GM19239 (cell line): ENCODE measurements at regions not wholly inside any gene's neighbourhood (a gene's known extent, or its start where the extent isn't known, plus 50 kb on each side); places are given as distances from the start of the nearest gene placed in this dataset.

Experiments
- DNase-seq: peaks from one replicate; pipeline ENCODE4 v3.0.0; 2011; ENCODE audit warnings: low spot score; ENCODE audit not compliant: insufficient read length
- FAIRE-seq: peaks from 2 replicates; lab custom pipeline; 2011; peaks lifted over from hg19 to GRCh38; lab: Jason Lieb, UNC

DNA sequence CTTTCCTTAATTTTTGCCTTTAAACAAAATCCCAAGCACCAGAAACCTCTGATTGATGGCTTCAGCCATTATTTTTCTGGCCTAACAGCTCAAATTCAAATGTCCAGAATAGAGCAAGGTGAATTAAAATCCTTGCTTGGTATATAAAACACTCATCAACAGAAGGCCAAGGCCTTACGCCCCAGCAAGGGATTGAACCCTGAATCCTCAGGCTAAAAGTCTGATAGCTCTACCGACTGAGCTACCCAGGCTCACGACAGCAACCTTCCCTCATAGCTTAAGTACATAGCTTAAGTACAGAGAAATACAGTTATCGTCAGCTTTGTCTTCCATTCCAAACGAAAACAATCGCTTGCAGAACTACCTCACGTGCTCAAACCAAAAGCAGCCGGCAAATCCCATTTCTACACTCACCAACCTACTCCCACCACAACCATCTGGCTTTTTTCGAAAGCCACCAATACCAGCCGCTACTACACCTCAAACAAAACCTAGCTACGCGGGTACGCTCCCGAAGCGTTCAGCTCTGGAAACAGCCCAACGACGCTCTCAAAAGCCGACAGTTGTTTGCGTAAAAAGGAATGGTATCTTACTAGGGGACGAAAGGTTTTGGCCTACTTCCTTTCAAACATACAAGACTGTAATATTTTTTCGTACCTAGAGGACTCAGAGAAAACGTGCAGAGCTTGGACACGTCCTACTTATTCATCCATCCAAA, 167.5 kb downstream of the GPX5 start:
- FAIRE-seq (no peak), DNase-seq (no peak)

DNA sequence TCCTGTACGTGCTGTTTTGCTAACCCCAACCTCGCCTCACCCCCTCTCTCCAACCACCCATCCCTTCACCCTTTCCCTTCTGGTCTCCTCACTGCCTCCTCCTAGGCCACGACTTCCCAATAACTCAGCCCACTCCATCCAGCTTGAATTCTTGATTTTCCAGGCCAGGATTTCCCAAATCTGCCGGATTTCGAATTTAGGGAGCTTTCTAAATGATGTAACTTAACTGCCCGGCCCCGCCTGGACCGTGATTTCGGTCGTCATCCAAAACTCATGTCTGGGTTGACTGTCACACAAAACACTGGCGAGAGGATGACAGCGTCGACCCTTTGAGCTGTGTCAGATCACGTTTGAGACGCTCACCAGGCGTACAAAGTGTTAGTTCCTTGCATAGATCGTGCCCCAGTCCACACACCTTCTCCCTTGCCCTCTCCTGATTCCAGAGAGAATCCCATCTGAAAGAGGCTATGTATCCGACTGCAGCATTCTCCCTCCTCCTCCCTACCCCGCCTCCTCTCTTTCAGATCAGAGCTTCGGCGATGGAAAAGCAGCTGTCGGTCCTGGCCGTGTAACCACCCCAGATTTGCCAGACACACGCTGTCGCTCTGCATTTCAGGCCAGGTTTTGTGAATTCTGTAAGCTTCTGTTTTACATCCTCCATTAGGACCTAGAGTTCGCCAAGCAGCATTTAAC, 168.2 kb downstream of the GPX5 start:
- FAIRE-seq (no peak), DNase-seq (no peak)

DNA sequence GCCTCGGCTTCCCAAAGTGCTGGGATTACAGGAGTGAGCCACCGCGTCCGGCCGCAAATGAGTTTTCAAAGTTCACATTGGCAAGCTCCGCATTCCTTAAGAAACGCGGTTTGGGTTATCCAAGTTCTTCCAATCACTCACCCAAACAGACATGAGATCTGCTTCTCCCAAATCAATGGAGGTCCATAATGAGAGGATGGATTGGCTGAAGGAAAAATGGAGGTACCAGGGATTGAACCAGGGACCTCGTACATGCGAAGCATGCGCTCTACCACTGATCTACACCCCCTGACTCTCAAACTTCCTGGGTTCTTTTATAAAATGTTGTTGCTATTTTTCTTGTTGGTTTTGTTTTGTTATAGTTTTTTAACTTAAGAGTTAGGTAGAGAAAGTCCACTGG, 170.0 kb downstream of the GPX5 start:
- FAIRE-seq = no peak
- DNase-seq = no peak

GRCh38 chr6:28696167-28696566, 170.5 kb downstream of the GPX5 start:
- FAIRE-seq = no peak
- no peak for DNase-seq

DNA sequence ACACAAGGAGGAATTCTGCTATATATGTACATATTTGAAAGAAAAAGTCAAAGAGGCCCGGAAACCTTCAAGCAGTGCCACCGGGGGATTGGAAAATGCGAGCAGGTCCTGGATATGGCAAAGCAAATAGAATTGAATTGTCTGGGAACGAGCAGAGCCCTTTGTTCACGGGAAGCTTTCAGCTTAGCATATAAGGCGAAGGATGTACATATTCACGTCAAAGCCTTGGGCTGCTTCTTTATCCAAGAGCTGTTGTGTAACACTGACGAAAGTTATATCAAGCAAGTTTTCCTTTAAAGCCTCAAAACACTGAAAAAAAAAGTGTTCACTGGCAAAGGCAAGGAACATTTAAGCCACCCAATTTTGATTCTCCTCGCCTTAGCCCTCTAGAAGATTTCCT, 171.0 kb downstream of the GPX5 start:
- DNase-seq (no peak), FAIRE-seq (no peak)

GRCh38 chr6:28707387-28708282, 182.0 kb downstream of the GPX5 start:
- no peak for DNase-seq
- FAIRE-seq = no peak

GRCh38 chr6:28709478-28710349, 184.0 kb downstream of the GPX5 start:
- FAIRE-seq = peak; percentile 76

GRCh38 chr6:28710466-28711191, 184.9 kb downstream of the GPX5 start:
- FAIRE-seq = no peak

More at GRCh38 chr6:28709478-28710349, 184.0 kb downstream of the GPX5 start:
- DNase-seq = no peak

GRCh38 chr6:28711325-28711724, 185.6 kb downstream of the GPX5 start:
- DNase-seq = no peak
- no peak for FAIRE-seq

More at GRCh38 chr6:28710466-28711191, 184.9 kb downstream of the GPX5 start:
- no peak for DNase-seq

- FAIRE-seq = peak; percentile 40
Measured at GRCh38 chr6:28711788-28712341, 186.2 kb downstream of the GPX5 start.

DNA sequence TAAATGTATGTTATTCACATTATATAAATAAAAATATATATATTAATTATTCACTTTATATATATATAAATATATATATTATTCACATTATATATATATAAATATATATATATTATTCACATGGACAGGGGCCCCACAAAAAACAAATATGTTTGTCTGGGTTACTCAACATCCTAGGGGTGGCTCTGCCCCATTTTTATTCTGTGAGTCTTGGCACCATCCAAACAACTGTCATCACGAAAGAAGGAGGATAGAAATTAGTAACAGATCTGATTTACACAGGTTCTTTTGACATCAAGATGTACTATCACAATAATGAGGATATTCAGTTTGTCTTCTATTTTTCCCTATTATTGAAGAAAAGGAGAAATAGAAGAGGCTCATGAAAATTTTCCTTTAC, 187.3 kb downstream of the GPX5 start:
- DNase-seq = no peak
- no peak for FAIRE-seq

More at GRCh38 chr6:28711788-28712341, 186.2 kb downstream of the GPX5 start:
- no peak for DNase-seq

DNA sequence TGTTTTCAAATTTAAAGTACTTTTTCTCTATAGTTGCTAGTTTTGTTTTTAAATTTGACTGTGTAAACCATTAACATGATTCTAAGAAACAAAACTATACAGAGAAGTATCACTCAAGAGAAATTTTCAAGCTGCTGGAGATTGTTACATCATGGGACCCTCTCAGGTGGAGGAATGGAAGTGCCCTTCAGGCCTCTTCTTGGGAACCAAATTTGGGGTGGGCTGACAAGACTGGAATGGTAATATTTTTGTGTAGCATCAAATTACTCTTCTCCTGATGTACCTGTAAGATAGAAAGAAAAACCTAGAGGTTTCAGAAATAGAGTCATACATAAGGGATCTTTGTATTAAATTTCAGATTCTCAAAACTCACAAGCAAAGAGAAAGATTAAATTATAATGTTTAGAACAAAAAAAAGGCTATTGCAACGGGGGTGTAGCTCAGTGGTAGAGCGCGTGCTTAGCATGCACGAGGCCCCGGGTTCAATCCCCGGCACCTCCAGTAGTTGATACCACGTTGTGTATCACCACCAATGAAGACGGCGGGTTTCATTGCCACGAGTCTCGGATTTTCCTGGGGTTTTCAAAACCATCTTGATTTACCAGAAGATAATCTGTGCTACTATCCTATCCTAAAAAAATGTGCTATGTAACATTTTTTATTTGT, 193.7 kb downstream of the GPX5 start:
- DNase-seq (no peak), FAIRE-seq (no peak)

DNA sequence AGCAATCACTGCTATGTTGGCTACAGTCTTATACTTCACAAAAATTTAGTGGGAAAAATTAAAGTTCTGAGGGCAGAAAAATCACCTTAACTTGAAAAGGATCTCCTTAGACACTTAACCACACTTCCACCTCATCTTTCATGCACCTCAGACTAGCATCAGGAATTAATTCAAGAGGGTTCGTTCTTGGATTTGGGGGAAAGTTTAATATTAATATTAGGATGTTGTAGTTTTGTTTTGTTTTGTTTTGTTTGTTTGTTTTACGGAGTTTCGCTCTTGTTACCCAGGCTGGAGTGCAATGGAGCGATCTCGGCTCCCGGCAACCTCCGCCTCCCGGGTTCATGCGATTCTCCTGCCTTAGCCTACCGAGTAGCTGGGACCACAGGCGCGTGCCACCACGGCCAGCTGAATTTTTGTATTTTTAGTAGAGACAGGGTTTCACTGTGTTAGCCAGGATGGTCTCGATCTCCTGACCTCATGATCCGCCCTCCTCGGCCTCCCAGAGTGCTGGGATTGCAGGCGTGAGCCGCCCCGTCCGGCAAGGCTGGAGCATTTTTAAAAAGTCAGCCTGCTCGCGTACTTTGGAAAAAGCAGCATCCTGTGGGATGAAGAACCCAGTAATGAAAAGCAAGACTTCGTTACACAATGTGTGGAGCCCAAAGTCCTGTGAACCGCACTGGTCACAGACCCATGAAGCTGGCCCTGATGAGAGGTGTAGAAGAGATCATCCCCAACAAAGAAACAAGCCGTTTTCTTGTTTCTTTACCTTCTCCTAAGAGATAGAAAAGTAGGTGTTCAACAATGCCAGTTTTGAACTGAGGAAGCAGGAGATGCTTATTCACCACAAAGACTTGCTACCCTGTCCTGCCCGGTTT, 194.9 kb downstream of the GPX5 start:
- no peak for FAIRE-seq
- DNase-seq = no peak

GRCh38 chr6:28721372-28721771, 195.7 kb downstream of the GPX5 start:
- DNase-seq (no peak), FAIRE-seq (no peak)

DNA sequence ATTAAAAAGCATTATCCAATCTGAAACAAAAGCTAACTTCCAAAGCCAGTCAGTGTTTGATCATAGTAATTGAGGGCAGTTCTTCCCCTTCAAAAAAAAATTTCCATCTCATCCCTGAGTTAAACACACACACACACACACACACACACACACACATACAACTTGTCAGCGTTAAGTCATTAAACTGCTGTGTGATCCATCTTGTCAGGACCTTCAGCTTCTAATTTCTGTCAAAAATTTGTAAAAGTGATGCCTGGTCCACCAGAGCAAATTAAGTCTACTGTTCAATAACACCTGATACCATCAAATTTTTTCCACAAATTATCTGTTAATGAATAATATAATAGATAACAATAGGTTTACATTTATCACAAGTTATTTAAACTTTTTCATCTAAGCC, 198.7 kb downstream of the GPX5 start:
- DNase-seq = no peak
- FAIRE-seq = no peak

DNA sequence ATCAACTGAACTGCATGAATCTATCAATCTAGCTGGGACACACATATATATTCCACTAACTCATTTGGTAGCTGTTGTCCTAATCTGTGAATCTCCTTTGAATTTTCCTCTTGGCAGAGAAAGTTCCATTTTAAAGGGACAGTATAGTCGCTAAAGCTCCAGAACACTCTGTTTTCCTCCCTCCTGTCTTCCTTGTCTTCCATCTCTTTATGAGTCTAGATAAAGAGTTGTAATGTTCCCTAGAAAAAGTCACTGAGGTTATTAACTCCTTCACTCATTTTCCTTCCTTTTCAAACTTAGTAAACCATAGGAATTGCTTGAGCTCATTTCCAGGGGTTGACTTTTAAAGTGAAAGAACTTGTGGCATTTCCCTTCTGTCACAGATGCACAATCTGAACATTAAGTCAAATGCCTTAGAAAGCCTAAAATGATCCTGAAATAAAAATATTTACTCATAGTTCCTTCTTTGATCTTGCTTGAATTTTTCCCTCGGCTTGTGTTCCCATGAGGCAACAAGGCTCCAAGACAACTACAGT, 198.4 kb downstream of the TRIM27 start:
- DNase-seq = no peak
- no peak for FAIRE-seq

GRCh38 chr6:28725890-28726348, 197.9 kb downstream of the TRIM27 start:
- FAIRE-seq (no peak), DNase-seq (no peak)
